Mucosa of descending colon (tissue), 3 donors: ENCODE measurements at regions not wholly inside any gene's neighbourhood (a gene's known extent, or its start where the extent isn't known, plus 50 kb on each side); places are given as distances from the start of the nearest gene placed in this dataset.
"Not testable (repeated sequence)": the region's sequence is repeated elsewhere in the genome, so short reads cannot be mapped to it uniquely, and the experiment has no call there.

Source experiments
- ATAC-seq: fragments of 200-7000 bp; cut with Tn5 transposase; one replicate; pipeline ENCODE4 v1.9.1; 2020; ENCODE audit warnings: mild to moderate bottlenecking, moderate library complexity
- DNase-seq, 3 donors: peaks; one replicate each; pipeline ENCODE4 v3.0.0-alpha.2; 2020
- H3K36me3 ChIP-seq: fragments of 200-600 bp; one replicate; pipeline ENCODE4 v1.8.0; 2021; ENCODE audit warnings: low read depth, mild to moderate bottlenecking
- H3K4me1 ChIP-seq: fragments of 200-600 bp; one replicate; pipeline ENCODE4 v1.8.0; 2021; ENCODE audit warnings: low read depth, mild to moderate bottlenecking
- H3K4me3 ChIP-seq: fragments of 200-600 bp; one replicate; pipeline ENCODE4 v1.8.0; 2021; ENCODE audit warnings: mild to moderate bottlenecking
- H3K9me3 ChIP-seq: fragments of 200-600 bp; one replicate; pipeline ENCODE4 v1.8.0; 2021; ENCODE audit warnings: mild to moderate bottlenecking
- CTCF ChIP-seq: fragments of 200-600 bp; IDR thresholded peaks from one replicate; pipeline ENCODE4 v1.8.0; 2022; ENCODE audit warnings: antibody characterized with exemption, mild to moderate bottlenecking
- intact Hi-C, 2 donors: fragments of 100-400 bp; cut with DNase I in 1 of 2; cut with micrococcal nuclease in 1 of 2; formaldehyde crosslinking; loops; one replicate each; pipeline versions ENCODE4 v1.11.0 to v1.11.1; 2022; cut with DNase I, micrococcal nuclease
- donor health status: DM: no; HTN: no; CAD: no; lungs with moderate emphysema.
- donor health status: DM: no; HTN: no; CAD: no.
- donor health status: DM: no; HTN: yes; CAD: no.

GRCh38 chr6:40135491-40136072 lies 201.3 kb upstream of the MOCS1 start:
- H3K4me3 ChIP-seq, result no peak overlapping the region
- DNase-seq (peak in 2 of 3 donors; percentile 43 to 47), ATAC-seq (peak; percentile 61)

GRCh38 chr6:40133981-40134380 lies 199.7 kb upstream of the MOCS1 start:
- H3K4me1 ChIP-seq, H3K36me3 ChIP-seq, H3K4me3 ChIP-seq, DNase-seq, intact Hi-C loops, H3K9me3 ChIP-seq, ATAC-seq: not testable (repeated sequence)

More at GRCh38 chr6:40135491-40136072, 201.3 kb upstream of the MOCS1 start:
- Histone ChIP-seq H3K4me1 (no peaks in the 10 kb centered on the region), H3K36me3 (no peaks in the 10 kb centered on the region), H3K9me3 (no peaks in the 10 kb centered on the region)
- TF ChIP-seq CTCF, result no peak
- intact Hi-C loops, result no loop called here

GRCh38 chr6:40131675-40132074 lies 197.4 kb upstream of the MOCS1 start:
- no peaks in the 10 kb centered on the region for H3K9me3 ChIP-seq
- no peak for DNase-seq
- no peak overlapping the region for H3K4me3 ChIP-seq
- H3K36me3 ChIP-seq, result no peaks in the 10 kb centered on the region
- no peaks in the 10 kb centered on the region for H3K4me1 ChIP-seq
- ATAC-seq, result no peak
- no peak for TF ChIP-seq CTCF
- intact Hi-C loops, result no loop called here

GRCh38 chr6:40128127-40128526 lies 193.9 kb upstream of the MOCS1 start:
- intact Hi-C loops, result no loop called here
- no peak for ATAC-seq
- DNase-seq, result no peak
- H3K4me1 ChIP-seq, result no peaks in the 10 kb centered on the region
- TF ChIP-seq CTCF, result no peak
- no peak overlapping the region for H3K4me3 ChIP-seq
- no peaks in the 10 kb centered on the region for H3K36me3 ChIP-seq
- H3K9me3 ChIP-seq, result no peaks in the 10 kb centered on the region

GRCh38 chr6:40125680-40126394 lies 191.6 kb upstream of the MOCS1 start:
- ATAC-seq, result peak; percentile 25
- Histone ChIP-seq H3K9me3 (no peaks in the 10 kb centered on the region), H3K36me3 (no peaks in the 10 kb centered on the region), H3K4me1 (no peaks in the 10 kb centered on the region), H3K4me3 (no peak overlapping the region)
- no peak for TF ChIP-seq CTCF
- no peak for DNase-seq
- intact Hi-C loops, result no loop called here

GRCh38 chr6:40124924-40125323 lies 190.7 kb upstream of the MOCS1 start:
- Histone ChIP-seq H3K4me3 (no peak overlapping the region), H3K4me1 (no peaks in the 10 kb centered on the region), H3K36me3 (no peaks in the 10 kb centered on the region), H3K9me3 (no peaks in the 10 kb centered on the region)
- intact Hi-C loops, result no loop called here
- ATAC-seq (no peak), DNase-seq (no peak)
- TF ChIP-seq CTCF, result no peak
